Activated CD8-positive, alpha-beta memory T cell treated with anti-CD3 and anti-CD28 coated beads, Interleukin-2, amount 50 U/mL, for 48 hours (primary cell): ENCODE measurements at regions not wholly inside any gene's neighbourhood (a gene's known extent, or its start where the extent isn't known, plus 50 kb on each side); places are given as distances from the start of the nearest gene placed in this dataset.

ENCODE experiments used
- DNase-seq: peaks from one replicate; pipeline ENCODE4 v3.0.0-alpha.2; 2020

DNA sequence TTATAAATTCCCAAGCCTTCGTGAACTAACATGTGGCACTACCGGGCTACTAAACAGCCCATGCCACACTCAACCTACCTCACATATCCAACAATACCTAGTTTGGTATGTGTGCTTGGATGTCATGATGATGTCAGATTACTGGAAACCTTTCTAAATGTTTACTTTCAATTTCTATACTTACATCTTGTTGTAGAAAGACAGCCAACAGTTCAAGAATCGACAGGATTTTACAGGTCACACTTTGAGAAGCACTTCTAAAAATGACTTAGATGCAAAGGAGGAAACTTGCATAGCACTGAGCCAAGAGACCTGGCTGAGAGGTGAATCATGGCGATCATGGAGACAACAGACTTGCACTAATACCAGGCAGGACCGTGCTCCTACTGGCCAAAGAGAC is 209.9 kb downstream of the COL4A1 start:
- DNase-seq: no peak

DNA sequence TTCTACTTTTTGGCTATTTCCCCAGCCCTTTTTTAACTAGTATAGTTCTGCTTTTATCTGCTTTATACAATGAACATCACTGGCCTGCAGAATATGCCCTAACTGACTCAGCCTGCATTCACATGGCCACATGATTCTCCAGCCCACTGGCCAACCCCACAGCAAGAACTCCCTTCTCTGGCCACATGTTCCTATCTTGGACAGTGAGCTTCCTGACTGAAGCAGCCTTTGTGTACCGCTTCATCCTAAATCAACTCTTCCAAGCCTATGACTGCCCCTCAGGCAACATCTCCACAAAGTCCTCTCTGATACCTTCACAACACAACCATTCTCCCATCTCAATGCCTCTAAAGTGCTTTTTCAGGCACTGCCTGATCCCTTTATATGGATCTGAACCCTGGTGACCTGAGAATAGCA is 214.1 kb downstream of the COL4A1 start:
- DNase-seq: no peak

DNA sequence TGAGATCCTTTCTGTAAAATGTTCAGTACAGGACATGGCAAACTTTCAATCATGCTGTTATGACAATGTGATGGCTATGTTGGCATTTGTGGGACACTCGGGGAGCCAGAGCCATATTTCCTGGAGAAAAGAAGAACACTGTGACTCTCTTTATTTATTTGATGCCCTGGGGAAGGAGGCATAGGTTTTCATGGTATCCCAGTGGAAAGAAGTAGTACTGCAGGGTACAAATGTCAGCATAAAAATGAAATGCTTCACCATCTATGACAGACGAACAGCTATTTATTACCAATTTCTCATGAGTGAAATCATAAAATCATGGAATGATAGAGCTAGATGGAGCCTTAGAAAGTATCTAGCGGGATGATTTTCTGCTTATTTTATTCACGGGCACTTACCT is 217.1 kb downstream of the COL4A1 start:
- no peak for DNase-seq

DNA sequence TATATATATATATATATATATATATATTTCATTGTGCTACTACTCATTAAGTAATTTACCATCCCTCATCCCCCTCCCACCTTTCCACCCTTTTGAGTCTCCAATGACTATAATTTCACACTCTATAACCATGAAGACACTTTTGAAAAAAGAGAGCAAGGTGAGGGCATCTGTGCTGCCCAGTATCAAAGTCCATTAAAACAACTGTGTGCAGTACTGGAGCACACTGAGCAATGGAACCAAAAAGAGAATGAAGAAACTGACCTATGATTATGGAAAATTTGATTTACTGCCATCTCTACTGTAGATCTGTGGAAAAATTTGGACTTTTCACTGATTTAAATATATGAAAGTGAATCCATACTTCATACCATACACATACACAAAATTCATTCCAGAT is 217.9 kb downstream of the COL4A1 start:
- DNase-seq: no peak

DNA sequence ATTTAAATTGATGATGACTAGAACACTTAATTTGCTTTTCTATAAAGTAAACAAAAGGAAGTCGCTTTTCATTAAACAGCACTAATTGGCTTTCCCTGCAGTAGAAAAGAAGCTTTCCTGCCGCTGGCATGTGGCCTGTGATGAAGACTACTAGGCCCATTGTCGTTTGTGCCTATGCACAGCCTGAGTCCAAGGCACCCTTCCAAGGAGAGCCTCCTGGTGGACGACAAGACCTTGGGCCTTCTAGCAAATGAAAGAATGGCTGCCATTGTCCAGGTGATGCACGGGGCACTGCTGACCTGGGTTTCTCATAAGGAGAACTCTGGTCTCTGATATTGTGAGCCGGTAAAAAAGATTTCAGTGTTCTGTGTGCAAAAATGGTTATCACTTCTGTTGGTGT is 233.0 kb downstream of the COL4A1 start:
- no peak for DNase-seq

DNA sequence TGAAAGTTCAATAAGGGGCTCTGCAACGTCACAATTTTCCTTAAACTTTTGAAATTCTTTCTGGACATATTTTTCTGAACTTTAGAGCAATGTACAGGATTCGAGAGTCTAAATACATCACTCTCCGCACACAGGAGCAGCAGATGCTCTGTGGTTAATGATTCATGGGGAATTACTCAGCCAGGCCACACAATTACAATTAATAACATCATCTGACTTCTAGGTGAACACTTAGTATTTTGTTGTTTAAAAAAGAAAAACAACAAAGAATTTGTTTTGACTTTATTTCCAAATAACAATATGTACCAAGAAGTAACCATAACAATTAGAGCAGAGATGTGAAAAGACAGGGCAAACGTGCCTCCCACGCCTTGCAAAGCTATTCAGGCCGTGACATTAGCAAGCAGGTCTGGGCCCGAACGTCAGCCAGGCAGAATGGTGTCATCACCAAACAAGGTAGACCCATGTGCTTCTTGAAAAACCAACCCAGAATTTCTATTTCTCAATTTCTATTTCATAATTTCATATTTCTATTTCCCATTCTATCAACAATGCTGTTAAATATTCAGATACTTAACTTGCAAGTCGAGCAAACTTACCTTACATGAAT is 236.3 kb downstream of the COL4A1 start:
- DNase-seq: no peak

DNA sequence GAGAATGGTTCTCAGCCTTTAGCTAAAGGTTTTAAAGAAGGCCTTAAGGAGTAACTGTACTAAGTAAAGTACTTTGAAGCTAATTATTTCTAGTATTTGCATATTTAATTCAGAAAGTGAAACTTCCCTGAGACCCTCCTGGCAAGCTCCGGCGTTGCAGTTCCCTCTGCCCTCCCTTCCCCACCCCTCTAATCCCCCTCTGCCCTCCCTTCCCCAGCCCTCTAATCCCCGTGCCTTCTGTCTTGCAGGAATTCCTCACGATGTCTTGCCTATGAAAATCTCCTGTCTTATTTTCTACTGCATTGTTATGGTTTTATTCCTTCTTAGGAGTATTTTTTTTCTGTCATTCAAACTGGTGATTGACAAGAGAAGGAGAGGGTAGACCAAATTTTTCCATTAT is 236.9 kb downstream of the COL4A1 start:
- no peak for DNase-seq

DNA sequence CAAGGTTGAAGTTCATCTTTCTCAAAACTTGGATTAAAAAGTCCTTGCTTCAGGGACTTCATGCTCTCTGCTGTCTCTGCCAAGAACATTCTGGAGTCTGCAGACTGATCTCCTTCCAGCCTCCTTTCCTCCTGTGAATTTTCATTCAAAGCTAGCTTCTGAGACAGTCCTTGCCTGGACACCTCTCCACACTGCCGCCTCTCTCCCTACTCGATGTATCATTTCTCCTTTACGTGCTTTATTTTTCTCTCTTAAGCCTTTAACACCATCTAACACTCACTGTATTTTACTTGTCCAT is 238.8 kb downstream of the COL4A1 start:
- no peak for DNase-seq

DNA sequence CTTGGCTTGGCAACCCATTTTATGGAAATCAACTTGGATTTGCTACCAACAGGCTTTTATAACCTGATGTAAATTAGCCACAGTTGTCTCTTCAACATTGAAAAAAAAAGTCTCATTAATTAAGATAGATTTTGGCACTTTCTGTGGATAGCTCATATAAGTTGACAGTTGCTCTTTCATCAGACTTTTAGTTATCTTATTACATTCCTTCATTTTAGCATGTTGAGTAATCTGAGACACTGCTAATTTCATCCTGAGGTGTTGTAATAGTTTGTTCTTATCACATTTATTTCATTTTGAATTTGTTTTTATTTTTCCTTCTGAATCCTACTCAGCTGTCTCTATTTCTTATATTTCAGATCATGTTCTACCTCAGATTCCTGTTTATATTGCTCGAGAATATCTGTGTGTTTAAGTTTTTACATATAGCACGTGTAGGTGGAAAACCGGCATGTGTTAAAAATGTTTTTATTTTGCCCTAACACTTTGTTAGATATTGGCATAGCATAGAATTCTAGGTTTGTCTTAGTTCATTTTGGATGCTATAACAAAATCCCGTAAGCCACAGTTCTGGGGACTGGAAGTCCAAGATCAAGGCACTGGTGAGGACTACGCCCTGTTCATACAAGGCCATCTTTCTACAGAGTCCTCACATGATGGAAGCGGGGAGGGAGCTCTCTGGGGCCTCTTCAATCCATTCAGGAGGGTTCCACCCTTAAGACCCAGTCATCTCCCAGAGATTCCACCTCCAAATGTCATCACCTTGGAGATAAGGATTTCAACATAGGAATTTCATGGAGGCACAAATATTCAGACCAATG is 239.4 kb downstream of the COL4A1 start:
- DNase-seq: no peak

DNA sequence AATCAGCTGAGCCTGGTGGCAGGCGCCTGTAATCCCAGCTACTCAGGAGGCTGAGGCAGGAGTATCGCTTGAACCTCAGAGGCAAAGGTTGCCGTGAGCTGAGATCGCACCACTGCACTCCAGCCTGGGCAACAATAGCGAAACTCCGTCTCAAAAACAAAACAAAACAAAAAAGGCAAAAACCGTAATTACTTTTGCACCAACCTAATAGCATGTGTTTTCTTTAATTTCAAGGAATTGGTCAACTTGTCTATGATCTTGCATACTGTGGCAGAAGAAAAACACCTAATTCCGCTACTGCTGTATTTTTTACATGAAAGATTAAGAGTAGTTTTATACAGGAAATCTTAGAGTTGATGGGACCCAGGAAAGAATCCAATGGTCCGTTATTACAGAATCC is 241.2 kb downstream of the COL4A1 start:
- no peak for DNase-seq

DNA sequence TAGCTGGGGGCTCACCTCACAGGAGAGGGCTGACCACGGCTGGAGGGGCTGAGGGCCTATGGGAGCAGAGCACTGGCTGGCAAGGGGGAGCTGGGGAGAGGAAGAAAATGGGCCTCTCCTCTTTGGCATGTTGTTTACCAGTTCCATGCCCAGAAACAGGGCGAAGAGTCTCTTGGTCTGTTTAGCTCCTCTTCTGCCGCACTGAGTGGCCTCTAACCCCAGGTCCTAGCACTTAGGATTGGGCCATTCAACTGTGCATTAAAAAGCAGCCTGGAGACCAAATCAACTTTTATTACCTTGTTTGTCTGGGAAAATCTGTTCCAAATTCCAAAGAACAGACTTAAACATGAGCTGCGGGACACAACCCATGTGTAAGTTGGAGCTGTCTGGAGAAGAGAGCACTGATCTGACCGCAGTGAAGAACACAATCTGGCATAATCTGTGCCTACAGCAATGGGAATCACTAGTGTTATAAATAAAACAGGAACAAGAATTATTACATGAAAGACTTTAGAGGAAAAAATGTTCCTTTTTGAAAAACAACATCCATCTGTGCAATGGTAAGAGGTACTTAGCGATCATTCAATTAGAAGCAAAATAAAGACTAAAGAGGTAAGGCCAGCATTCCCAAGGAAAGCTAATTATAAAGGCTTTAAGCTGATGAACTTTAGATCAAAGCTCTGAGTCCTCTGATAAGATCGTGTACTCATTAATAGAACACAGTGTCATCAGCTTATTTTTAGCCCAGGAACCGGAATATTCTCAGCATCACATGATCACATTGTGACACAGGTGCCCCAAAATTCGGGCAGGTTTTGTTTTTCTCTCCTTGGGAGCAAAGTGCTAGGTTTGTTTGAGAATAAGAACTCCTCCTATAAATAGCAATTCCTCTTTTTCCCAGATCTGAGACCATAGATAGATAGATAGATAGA is 243.2 kb downstream of the COL4A1 start:
- DNase-seq: no peak

DNA sequence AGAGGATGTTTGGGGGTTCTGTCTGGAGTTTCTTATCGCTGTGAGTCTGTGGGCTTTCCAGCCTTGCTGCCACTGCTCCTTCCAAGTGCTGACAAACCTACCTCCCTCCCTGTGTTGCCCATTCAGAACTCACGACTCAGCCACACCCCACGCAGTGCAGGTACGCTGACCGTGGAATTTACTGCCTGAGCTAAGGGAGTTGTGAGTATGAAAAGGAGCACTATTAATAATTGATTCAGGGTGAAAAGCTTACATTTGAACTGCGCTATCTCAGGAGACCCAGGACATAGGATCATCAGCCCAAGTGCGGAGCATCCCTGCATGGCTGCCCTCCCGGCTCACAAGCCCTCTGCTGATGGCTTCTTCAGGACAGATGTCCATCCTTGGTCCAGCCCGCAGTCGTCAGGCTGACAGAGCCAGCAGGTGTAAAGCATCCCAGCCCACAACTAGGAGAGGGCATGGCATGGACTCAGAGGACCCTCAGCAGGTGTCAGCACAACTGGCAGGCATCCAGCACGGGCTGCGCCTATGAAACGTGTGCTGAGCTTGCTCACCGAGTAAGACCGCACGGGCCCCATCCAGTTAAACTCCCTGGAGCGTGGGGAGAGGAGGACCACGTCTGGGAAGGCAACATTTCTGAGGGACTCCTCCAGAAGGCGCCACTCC is 244.0 kb downstream of the COL4A1 start:
- DNase-seq: no peak

DNA sequence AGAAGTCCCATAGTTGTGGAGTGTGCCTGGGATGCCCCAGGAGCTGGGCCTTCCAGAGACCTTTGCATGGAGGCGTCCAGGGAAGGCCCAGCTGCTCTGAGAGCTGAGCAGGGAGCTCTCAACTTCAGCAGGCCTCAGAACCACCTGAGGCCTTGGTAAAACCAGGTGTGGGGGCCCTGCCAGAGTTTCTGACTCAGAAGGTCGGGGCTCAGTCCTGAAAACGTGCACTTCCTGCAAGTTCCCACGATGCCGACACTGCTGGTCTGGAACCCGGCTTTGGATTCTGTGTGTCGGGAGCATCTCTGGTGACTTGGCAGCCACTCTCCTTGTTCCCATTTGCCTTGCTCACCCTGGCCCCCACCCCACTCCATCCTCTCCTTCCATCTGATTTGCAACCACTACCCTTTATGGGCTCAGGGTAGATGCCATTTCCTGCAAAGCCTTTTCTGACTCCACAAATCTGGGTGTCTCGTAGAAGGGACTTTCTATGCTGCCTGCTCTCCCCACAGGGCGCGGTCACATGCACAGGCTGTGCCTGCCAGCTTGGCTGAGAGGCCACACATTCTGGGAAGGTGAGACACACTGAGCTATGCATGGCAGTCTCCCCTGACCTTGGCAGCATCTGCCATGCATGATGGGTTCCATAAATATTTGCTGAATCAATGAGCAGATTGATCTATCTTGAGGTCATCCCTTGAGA is 244.7 kb downstream of the COL4A1 start:
- no peak for DNase-seq

DNA sequence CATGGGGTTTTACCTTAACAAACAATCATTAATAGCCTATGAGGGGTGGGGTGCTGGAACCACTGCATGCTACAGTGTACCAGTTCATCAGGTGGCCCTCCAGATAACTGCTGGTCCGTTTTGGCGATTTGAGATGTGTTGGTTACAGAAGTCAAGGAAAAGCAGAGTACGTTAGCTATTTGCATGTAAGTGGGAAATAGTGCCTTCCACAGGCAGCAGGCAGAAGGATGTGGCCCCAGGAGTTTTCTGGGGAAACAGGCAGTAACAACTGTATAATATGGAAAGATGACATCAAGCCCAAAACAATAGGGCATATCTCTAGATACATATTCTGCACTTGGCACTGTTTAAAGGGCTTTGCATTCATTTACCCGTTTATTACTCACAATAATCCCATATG is 245.7 kb downstream of the COL4A1 start:
- DNase-seq: no peak

DNA sequence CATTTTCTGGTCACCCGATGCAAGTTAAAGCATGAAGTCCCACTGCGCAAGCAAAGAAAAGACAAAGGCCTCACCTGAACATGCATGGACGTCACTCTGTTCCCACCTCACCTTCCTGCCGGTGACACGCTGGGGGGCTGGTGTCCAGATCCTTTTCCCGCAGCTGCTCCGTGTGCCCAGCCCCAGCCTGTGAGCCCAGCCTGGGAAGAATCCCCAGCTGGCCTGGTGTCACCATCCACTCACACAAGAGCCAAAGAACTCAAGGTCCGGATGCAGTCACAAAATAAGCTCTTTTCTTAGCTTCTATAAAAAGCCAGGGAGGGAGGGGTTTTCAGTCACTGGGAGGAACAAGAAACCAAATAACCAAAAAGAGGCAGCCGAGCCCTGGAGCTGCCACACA is 249.9 kb downstream of the COL4A1 start:
- no peak for DNase-seq

DNA sequence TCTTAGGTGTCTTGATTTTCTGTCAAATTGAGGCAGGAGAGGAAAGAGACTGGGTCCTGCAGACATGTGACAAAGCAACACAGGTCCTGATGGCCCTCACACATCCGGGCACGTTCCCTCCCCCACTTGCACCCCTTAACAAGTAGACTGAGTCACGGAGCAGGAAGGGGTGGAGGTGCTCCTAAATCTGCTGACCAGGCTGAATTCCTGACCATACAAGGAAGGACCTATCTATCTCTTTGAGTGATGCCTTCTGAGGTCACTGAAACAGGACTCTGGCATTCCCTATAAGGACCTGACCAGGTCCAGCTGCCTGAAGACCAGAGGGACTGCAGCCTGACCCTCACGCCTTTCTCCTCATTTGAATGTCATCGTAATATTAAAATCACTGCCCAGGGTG is 250.3 kb downstream of the COL4A1 start:
- no peak for DNase-seq

DNA sequence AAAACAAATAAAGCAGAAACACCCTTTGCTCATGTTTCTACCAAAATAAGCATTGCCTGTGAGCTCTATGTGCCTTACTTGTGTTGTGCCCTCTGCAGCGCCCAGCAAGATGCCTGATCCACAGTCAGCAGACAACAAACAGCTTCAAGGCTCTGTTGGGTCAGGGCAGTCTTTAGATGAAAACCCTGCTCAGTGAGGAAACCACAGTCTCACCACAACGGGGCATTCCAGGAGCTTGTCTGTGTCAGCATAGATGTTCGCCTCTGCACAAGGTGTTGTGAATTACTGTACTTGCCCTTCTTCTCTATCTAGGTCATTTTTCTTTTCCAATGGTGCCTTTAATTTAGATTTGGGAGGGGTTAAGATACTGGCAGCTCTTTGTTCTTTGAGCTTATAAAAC is 251.9 kb downstream of the COL4A1 start:
- DNase-seq: no peak

DNA sequence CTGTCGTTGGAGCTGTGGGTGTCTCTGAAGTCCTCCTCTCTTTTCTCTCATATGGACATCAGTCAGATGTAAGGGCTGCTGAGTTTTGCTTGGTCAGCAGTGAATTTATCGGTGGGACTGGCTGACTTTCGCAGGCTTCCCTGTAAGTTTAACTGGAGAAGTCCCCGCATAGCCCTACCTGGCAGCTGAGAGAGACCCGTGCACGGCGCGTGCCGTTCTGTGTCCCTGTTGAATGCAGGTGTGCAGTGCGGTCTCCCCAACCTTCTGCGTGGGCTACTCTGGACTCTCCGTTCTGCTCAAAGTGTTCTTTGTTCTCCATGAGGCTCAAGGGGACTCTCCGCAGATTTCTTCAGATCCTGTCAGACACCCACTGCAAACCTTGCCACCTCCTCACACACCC is 252.9 kb downstream of the COL4A1 start:
- DNase-seq: no peak

DNA sequence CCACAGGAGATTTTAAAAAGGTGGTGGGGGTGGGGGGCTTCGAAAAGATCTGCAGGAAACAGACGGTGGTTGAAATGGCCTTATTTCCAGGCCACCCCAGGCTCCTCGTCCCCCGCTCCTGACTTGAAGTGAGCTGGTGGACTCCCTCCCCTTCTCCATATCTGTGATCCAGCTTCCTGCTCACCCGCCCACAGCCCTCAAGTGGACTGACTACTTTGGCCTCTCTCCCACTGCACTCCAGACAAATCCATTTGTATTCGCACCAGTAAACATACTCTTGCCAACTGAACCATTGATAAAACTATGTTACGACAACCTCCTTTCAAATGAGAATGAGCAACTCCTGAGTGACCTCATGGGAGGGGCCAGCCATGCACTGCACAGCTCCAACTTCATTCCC is 259.5 kb downstream of the COL4A1 start:
- DNase-seq: no peak

DNA sequence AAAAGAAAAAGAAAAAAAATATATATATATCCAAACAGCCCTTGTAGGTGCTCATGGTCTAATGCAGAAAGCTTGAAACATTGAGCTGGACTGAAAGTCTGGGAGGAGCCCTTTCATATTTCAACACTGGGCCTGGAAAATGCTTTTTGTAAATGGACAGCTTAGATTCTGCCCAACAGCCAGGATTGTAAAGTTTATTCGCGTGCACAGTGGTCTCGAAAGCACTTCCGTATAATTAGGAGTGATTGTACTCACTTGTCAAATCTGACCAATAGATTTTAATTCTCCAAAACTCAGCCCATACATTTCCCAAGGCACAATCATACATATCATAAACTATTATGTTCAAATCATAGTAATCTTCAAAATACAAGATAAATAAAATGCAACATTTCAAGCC is 260.1 kb downstream of the COL4A1 start:
- DNase-seq: no peak

DNA sequence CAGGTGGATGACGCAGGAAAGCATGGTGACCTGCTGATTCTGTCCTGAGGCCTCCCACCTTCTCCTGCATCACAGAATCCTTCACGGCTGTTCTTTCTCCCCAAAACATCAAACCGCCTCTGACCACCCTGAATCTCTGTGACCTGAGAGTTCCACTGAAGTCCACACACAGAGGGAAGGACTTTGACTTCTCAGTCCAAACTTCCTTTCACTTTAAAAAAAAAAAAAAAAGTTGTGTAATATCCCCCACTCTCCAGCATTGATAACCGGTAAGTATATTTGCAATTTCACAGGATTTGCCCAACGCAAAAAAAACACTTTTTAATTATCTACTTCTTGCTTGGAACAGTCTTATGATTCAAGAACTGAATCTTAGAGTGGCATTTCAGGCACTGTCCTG is 259.5 kb upstream of the IRS2 start:
- DNase-seq: no peak

DNA sequence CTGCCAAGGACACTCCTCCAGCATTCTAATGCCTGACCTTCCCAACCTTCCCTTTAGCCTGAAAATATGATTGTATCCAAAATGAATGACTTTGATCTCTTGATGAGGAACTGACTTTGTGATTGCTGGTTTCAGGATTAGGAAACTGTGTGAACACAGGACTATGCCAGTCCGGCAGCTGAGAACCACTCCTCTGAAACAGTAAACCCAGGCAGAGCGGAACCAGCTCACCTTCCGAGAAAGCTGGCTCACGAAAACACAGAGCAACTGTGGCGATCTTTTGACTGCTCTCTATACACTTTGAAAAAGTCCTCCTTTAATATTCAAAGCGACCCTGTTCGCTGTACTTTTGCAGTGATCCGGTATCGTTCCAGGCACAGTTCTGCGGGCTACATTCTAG is 258.8 kb upstream of the IRS2 start:
- DNase-seq: no peak
